ENCODE measurements at regions not wholly inside any gene's neighbourhood (a gene's known extent, or its start where the extent isn't known, plus 50 kb on each side); places are given as distances from the start of the nearest gene placed in this dataset.

- TF ChIP-seq ZNF555 (tag by site-specific recombination; conservative IDR thresholded peaks at IDR 0.05) (no peak), ZNF660 (tag by site-specific recombination; IDR thresholded peaks at IDR 0.05) (no peak), SP7 (tag by site-specific recombination; IDR thresholded peaks at IDR 0.05) (no peak), ZNF513 (tag by site-specific recombination; IDR thresholded peaks at IDR 0.05) (no peak), ZNF518A (tag by site-specific recombination; conservative IDR thresholded peaks at IDR 0.05; ENCODE audit: low read depth) (no peak), ZNF521 (tag by site-specific recombination; IDR thresholded peaks at IDR 0.05) (no peak), MYNN (tag by site-specific recombination; IDR thresholded peaks at IDR 0.05; ENCODE audit: borderline replicate concordance) (no peak), ZNF837 (tag by site-specific recombination; IDR thresholded peaks at IDR 0.05) (no peak), ZNF394 (tag by site-specific recombination; IDR thresholded peaks at IDR 0.05; ENCODE audit: borderline replicate concordance) (no peak)
- Histone ChIP-seq H3K9me3 (ENCODE audit: control insufficient read depth, insufficient read depth, low read depth, low read length) (no peaks in the 10 kb centered on the region), H3K4me3 (ENCODE audit: low read depth, low read length) (no peak overlapping the region), H3K27ac (ENCODE audit: extremely low read depth, low read depth, low read length) (no peak overlapping the region), H3K36me3 (ENCODE audit: control insufficient read depth in 2 of 2, insufficient read depth in 1 of 2, low read length in 2 of 2) (no peaks in the 10 kb centered on the region), H3K4me1 (ENCODE audit: control insufficient read depth, insufficient read depth, low read length) (no peaks in the 10 kb centered on the region)
- ChIA-PET POLR2A (no interaction called here), CTCF (no interaction called here)
These were observed 974.0 kb upstream of the CNTNAP5 start for GRCh38 chr2:123051136-123051535.

- Histone ChIP-seq H3K36me3 (ENCODE audit: control insufficient read depth in 2 of 2, insufficient read depth in 1 of 2, low read length in 2 of 2) (no peaks in the 10 kb centered on the region), H3K4me1 (ENCODE audit: control insufficient read depth, insufficient read depth, low read length) (no peaks in the 10 kb centered on the region), H3K9me3 (ENCODE audit: control insufficient read depth, insufficient read depth, low read depth, low read length) (no peaks in the 10 kb centered on the region), H3K27ac (ENCODE audit: extremely low read depth, low read depth, low read length) (no peak overlapping the region), H3K4me3 (ENCODE audit: low read depth, low read length) (no peak overlapping the region)
- TF ChIP-seq ZNF362 (tag by site-specific recombination; IDR thresholded peaks at IDR 0.05): no peak
- no peak for TF ChIP-seq TRIM28 (IDR thresholded peaks at IDR 0.05; ENCODE audit: borderline replicate concordance, low read length)
- TF ChIP-seq ZNF623 (tag by site-specific recombination; IDR thresholded peaks at IDR 0.05): no peak
- no peak for TF ChIP-seq ZNF768 (tag by site-specific recombination; IDR thresholded peaks at IDR 0.05)
- POLR2A ChIA-PET: no interaction called here
- CTCF ChIA-PET: no interaction called here
These were observed 963.6 kb upstream of the CNTNAP5 start for GRCh38 chr2:123061534-123061933.

- Histone ChIP-seq H3K36me3 (ENCODE audit: control insufficient read depth in 2 of 2, insufficient read depth in 1 of 2, low read length in 2 of 2) (no peaks in the 10 kb centered on the region), H3K27ac (ENCODE audit: extremely low read depth, low read depth, low read length) (no peak overlapping the region), H3K9me3 (ENCODE audit: control insufficient read depth, insufficient read depth, low read depth, low read length) (no peaks in the 10 kb centered on the region), H3K4me1 (ENCODE audit: control insufficient read depth, insufficient read depth, low read length) (no peaks in the 10 kb centered on the region), H3K4me3 (ENCODE audit: low read depth, low read length) (no peak overlapping the region)
- POLR2A ChIA-PET: no interaction called here
- CTCF ChIA-PET: no interaction called here
- TF ChIP-seq ZNF423 (tag by site-specific recombination; IDR thresholded peaks at IDR 0.05): no peak
- TF ChIP-seq TRIM28 (IDR thresholded peaks at IDR 0.05; ENCODE audit: borderline replicate concordance, low read length): no peak
- no peak for TF ChIP-seq ZNF302 (tag by site-specific recombination; IDR thresholded peaks at IDR 0.05; ENCODE audit: low read depth)
- no peak for TF ChIP-seq ZNF214 (tag by site-specific recombination; IDR thresholded peaks at IDR 0.05; ENCODE audit: borderline replicate concordance)
- TF ChIP-seq SCRT1 (tag by site-specific recombination; IDR thresholded peaks at IDR 0.05; ENCODE audit: borderline replicate concordance): no peak
- no peak for TF ChIP-seq ZNF202 (tag by site-specific recombination; IDR thresholded peaks at IDR 0.05; ENCODE audit: borderline replicate concordance)
- TF ChIP-seq ZNF138 (tag by site-specific recombination; IDR thresholded peaks at IDR 0.05; ENCODE audit: borderline replicate concordance): no peak
- TF ChIP-seq ZNF10 (tag by site-specific recombination; IDR thresholded peaks at IDR 0.05): no peak
- no peak for TF ChIP-seq ZNF530 (tag by site-specific recombination; IDR thresholded peaks at IDR 0.05; ENCODE audit: low read depth)
- TF ChIP-seq ZNF626 (tag by site-specific recombination; IDR thresholded peaks at IDR 0.05): no peak
- TF ChIP-seq ZNF19 (tag by site-specific recombination; IDR thresholded peaks at IDR 0.05; ENCODE audit: low read depth): no peak
- no peak for TF ChIP-seq ZNF223 (tag by site-specific recombination; IDR thresholded peaks at IDR 0.05)
- TF ChIP-seq ZNF654 (tag by site-specific recombination; IDR thresholded peaks at IDR 0.05; ENCODE audit: low read depth): no peak
- no peak for TF ChIP-seq ZNF837 (tag by site-specific recombination; IDR thresholded peaks at IDR 0.05)
- TF ChIP-seq ZFHX2 (tag by site-specific recombination; conservative IDR thresholded peaks at IDR 0.05): no peak
- TF ChIP-seq ZNF529 (tag by site-specific recombination; IDR thresholded peaks at IDR 0.05; ENCODE audit: insufficient replicate concordance): no peak
These were observed 951.7 kb upstream of the CNTNAP5 start for GRCh38 chr2:123073371-123073770.
